PFSK-1 (cell line): ENCODE measurements at regions not wholly inside any gene's neighbourhood (a gene's known extent, or its start where the extent isn't known, plus 50 kb on each side); places are given as distances from the start of the nearest gene placed in this dataset.

ENCODE experiments used
- FOXP2 ChIP-seq: optimal IDR thresholded peaks from 2 replicates; pipeline ENCODE3; 2011; ENCODE audit warnings: borderline replicate concordance, control low read depth, inconsistent platforms; ENCODE audit not compliant: insufficient read depth; ENCODE audit errors: extremely low read length, extremely low read depth
- POLR2AphosphoS5 ChIP-seq: IDR thresholded peaks from 2 replicates; pipeline ENCODE4 v1.6.1; 2012; ENCODE audit warnings: low read depth, mild to moderate bottlenecking, control low read depth, low read length, moderate library complexity
- SIN3A ChIP-seq: IDR thresholded peaks from 2 replicates; pipeline ENCODE4 v1.6.1; 2012; ENCODE audit warnings: mild to moderate bottlenecking, low read length, moderate library complexity, borderline replicate concordance; ENCODE audit not compliant: insufficient read depth
- TAF1 ChIP-seq: IDR thresholded peaks from 2 replicates; pipeline ENCODE4 v1.6.1; 2012; ENCODE audit warnings: low read length, control low read depth, borderline replicate concordance; ENCODE audit not compliant: insufficient read depth
- TF ChIP-seq, protein P1 (sequence below), 2 experiments: IDR thresholded peaks; 2 replicates each; pipeline versions ENCODE4 v1.6.1 to v1.8.0; 2011 to 2012; ENCODE audit warnings: low read depth in 2 of 2, low read length in 2 of 2, control low read depth in 1 of 2, inconsistent platforms in 1 of 2, mild to moderate bottlenecking in 1 of 2, moderate library complexity in 1 of 2; ENCODE audit not compliant: insufficient read depth in 1 of 2

- TF ChIP-seq, protein P1, sequence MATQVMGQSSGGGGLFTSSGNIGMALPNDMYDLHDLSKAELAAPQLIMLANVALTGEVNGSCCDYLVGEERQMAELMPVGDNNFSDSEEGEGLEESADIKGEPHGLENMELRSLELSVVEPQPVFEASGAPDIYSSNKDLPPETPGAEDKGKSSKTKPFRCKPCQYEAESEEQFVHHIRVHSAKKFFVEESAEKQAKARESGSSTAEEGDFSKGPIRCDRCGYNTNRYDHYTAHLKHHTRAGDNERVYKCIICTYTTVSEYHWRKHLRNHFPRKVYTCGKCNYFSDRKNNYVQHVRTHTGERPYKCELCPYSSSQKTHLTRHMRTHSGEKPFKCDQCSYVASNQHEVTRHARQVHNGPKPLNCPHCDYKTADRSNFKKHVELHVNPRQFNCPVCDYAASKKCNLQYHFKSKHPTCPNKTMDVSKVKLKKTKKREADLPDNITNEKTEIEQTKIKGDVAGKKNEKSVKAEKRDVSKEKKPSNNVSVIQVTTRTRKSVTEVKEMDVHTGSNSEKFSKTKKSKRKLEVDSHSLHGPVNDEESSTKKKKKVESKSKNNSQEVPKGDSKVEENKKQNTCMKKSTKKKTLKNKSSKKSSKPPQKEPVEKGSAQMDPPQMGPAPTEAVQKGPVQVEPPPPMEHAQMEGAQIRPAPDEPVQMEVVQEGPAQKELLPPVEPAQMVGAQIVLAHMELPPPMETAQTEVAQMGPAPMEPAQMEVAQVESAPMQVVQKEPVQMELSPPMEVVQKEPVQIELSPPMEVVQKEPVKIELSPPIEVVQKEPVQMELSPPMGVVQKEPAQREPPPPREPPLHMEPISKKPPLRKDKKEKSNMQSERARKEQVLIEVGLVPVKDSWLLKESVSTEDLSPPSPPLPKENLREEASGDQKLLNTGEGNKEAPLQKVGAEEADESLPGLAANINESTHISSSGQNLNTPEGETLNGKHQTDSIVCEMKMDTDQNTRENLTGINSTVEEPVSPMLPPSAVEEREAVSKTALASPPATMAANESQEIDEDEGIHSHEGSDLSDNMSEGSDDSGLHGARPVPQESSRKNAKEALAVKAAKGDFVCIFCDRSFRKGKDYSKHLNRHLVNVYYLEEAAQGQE (IDR thresholded peaks at IDR 0.05; ENCODE audit: insufficient read depth in 1 of 2, low read depth in 2 of 2, low read length in 2 of 2): no peak
- TF ChIP-seq POLR2AphosphoS5 (no peak), SIN3A (no peak), FOXP2 (no peak), TAF1 (no peak)
These were observed 151.4 kb downstream of the CPEB2 start for GRCh38 chr4:15153662-15154061.

GRCh38 chr4:15158406-15159091, 156.3 kb downstream of the CPEB2 start:
- TF ChIP-seq POLR2AphosphoS5 (no peak), FOXP2 (no peak), SIN3A (no peak)
- TF ChIP-seq, protein P1 (IDR thresholded peaks at IDR 0.05; ENCODE audit: insufficient read depth in 1 of 2, low read depth in 2 of 2, low read length in 2 of 2): no peak

GRCh38 chr4:15159477-15160019, 157.3 kb downstream of the CPEB2 start:
- TF ChIP-seq TAF1 (no peak), FOXP2 (no peak), POLR2AphosphoS5 (no peak), SIN3A (no peak)
- TF ChIP-seq, protein P1 (IDR thresholded peaks at IDR 0.05; ENCODE audit: insufficient read depth in 1 of 2, low read depth in 2 of 2, low read length in 2 of 2): no peak

- TF ChIP-seq SIN3A: no peak
- no peak for TF ChIP-seq TAF1
- TF ChIP-seq POLR2AphosphoS5: no peak
- TF ChIP-seq, protein P1 (IDR thresholded peaks at IDR 0.05; ENCODE audit: insufficient read depth in 1 of 2, low read depth in 2 of 2, low read length in 2 of 2): no peak
- no peak for TF ChIP-seq FOXP2
These were observed 159.2 kb downstream of the CPEB2 start for GRCh38 chr4:15161439-15161838.

DNA sequence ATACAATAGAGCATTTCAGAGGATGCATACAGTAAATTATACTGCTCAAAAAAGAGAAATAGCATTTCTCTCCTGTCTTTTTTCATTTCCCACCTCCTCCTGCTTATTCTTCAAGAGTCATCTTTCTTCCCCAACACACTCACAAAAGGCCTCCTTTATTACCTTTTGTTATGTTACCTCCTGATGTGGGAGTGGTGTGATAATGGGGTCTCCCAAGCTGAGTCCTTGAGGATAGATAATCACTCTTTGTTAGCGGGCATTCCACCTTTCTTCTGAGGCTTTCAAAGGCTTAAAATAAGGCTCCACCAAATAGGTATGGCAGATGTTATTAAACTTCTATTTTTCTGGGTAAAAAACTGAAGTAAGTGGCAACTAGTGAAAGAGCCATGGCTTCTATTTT, 159.8 kb downstream of the CPEB2 start:
- TF ChIP-seq POLR2AphosphoS5 (no peak), FOXP2 (no peak), TAF1 (no peak), SIN3A (no peak)
- TF ChIP-seq, protein P1 (IDR thresholded peaks at IDR 0.05; ENCODE audit: insufficient read depth in 1 of 2, low read depth in 2 of 2, low read length in 2 of 2): no peak
